Activated naive CD8-positive, alpha-beta T cell treated with anti-CD3 and anti-CD28 coated beads for 36 hours (primary cell): ENCODE measurements at regions not wholly inside any gene's neighbourhood (a gene's known extent, or its start where the extent isn't known, plus 50 kb on each side); places are given as distances from the start of the nearest gene placed in this dataset.

Experiments used
- DNase-seq: peaks from one replicate; pipeline ENCODE4 v3.0.0; 2021
- H3K27ac Mint-ChIP-seq: one replicate; pipeline ENCODE4 v1.8.0; 2022; ENCODE audit warnings: mild to moderate bottlenecking, moderate library complexity, mixed read lengths
- H3K27me3 Mint-ChIP-seq: one replicate; pipeline ENCODE4 v1.8.0; 2022; ENCODE audit warnings: mild to moderate bottlenecking, mixed read lengths
- H3K36me3 Mint-ChIP-seq: one replicate; pipeline ENCODE4 v1.8.0; 2021; ENCODE audit warnings: mild to moderate bottlenecking, mixed read lengths
- H3K4me1 Mint-ChIP-seq: one replicate; pipeline ENCODE4 v1.8.0; 2021; ENCODE audit warnings: mixed read lengths
- H3K4me3 Mint-ChIP-seq: one replicate; pipeline ENCODE4 v1.8.0; 2022; ENCODE audit warnings: mild to moderate bottlenecking, moderate library complexity, mixed read lengths
- H3K9me3 Mint-ChIP-seq: one replicate; pipeline ENCODE4 v1.8.0; 2022; ENCODE audit warnings: mixed read lengths

DNA sequence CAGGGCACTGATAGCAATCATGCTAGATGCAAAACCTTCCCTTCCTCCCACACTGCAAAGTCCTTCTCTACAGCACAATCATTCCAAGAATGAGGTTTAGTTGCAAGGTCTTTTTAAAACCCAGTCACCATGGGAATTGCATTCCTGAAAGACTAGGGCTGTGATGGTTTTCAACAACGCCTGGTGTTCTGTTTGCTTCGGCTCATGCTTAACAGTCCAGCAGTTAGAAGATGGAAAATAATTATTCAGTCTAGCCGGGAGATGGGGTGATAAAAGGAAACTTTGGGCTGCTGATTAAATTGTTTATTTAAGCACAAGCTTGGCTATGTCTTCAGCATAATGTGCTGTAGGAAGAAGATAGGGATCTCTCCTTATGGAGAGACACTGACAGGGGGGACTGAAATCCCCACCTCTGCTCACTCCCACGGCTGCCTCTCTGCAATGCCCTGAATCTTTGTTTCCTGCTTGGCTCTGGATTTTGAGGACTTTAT is 211.4 kb downstream of the MID1IP1 start:
- DNase-seq, result no peak
- Mint-ChIP-seq H3K27ac (no peak overlapping the region), H3K27me3 (no peaks in the 10 kb centered on the region), H3K4me3 (no peak overlapping the region), H3K4me1 (no peaks in the 10 kb centered on the region), H3K36me3 (no peaks in the 10 kb centered on the region), H3K9me3 (no peaks in the 10 kb centered on the region)

- Mint-ChIP-seq H3K4me3 (no peak overlapping the region), H3K36me3 (no peaks in the 10 kb centered on the region), H3K9me3 (no peaks in the 10 kb centered on the region), H3K27ac (no peak overlapping the region), H3K4me1 (no peaks in the 10 kb centered on the region), H3K27me3 (no peaks in the 10 kb centered on the region)
- no peak for DNase-seq
Observed at GRCh38 chrX:39016556-39016955, 215.3 kb downstream of the MID1IP1 start.

DNA sequence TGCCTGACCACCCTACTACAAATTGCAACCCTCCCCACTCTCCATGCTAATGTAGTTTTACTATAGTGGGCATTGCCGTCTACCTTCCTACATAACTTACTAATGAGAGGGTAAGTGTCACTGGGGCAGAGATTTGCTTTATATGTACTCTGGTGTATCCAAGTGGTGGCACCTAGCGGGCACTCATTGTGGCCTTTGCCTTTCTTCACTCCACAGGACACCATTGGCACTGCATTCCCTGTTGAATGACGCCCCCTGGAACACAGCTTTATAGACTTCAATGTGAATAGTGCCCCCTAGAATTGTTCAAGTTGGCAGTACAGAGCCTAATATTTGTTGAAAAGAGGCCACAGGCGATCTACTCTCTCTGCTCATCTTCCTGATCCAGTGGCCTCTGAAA is 215.8 kb downstream of the MID1IP1 start:
- no peaks in the 10 kb centered on the region for H3K9me3 Mint-ChIP-seq
- no peaks in the 10 kb centered on the region for H3K27me3 Mint-ChIP-seq
- DNase-seq, result no peak
- H3K36me3 Mint-ChIP-seq, result no peaks in the 10 kb centered on the region
- H3K4me1 Mint-ChIP-seq, result no peaks in the 10 kb centered on the region
- no peak overlapping the region for H3K4me3 Mint-ChIP-seq
- H3K27ac Mint-ChIP-seq, result no peak overlapping the region

DNA sequence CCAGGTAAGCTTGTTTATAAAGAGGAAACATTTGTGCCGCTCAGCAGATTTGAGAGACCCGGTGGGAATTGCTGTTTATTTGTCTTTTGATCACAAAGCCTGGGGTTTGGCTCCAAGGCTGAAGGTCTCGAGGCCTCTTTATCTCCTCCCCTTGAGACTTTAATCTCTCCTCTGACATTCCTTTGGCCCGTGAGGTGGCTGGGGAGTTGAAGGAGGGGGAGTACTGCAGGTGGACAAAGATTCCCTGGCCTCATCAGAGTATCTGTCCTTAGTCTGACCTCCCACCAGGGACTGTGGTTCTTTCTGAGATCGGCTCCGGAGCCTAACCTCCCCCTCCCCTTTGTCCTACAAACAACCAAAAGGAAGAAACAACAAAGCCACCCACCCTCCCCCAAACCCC is 216.5 kb downstream of the MID1IP1 start:
- Mint-ChIP-seq H3K4me1 (no peaks in the 10 kb centered on the region), H3K27me3 (no peaks in the 10 kb centered on the region), H3K4me3 (no peak overlapping the region), H3K9me3 (no peaks in the 10 kb centered on the region), H3K36me3 (no peaks in the 10 kb centered on the region), H3K27ac (no peak overlapping the region)
- no peak for DNase-seq

GRCh38 chrX:39018541-39018940 is 217.3 kb downstream of the MID1IP1 start:
- Mint-ChIP-seq H3K4me1 (no peaks in the 10 kb centered on the region), H3K36me3 (no peaks in the 10 kb centered on the region), H3K4me3 (no peak overlapping the region), H3K27me3 (no peaks in the 10 kb centered on the region), H3K27ac (no peak overlapping the region), H3K9me3 (no peaks in the 10 kb centered on the region)
- DNase-seq, result no peak

DNA sequence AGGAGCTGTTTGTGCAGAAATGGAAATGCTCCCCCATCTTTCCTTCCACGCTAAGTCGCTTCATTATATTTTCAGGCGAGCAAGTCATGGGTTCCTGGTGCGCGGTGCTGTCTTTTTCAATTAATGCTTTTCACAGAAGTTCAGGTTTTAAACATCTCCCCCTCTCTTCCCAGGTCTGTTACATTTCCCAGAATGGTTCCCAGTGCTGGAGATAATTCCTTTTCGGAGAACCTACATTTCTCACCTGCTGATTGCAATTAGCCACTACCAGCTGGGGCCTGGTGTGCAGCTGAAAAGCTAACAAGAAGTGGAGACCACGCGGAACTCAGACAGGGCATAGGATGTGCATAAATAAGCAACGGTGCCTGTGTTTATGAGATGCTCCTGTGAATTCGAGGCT is 217.8 kb downstream of the MID1IP1 start:
- DNase-seq, result no peak
- Mint-ChIP-seq H3K27me3 (no peaks in the 10 kb centered on the region), H3K9me3 (no peaks in the 10 kb centered on the region), H3K4me3 (no peak overlapping the region), H3K36me3 (no peaks in the 10 kb centered on the region), H3K4me1 (no peaks in the 10 kb centered on the region), H3K27ac (no peak overlapping the region)

DNA sequence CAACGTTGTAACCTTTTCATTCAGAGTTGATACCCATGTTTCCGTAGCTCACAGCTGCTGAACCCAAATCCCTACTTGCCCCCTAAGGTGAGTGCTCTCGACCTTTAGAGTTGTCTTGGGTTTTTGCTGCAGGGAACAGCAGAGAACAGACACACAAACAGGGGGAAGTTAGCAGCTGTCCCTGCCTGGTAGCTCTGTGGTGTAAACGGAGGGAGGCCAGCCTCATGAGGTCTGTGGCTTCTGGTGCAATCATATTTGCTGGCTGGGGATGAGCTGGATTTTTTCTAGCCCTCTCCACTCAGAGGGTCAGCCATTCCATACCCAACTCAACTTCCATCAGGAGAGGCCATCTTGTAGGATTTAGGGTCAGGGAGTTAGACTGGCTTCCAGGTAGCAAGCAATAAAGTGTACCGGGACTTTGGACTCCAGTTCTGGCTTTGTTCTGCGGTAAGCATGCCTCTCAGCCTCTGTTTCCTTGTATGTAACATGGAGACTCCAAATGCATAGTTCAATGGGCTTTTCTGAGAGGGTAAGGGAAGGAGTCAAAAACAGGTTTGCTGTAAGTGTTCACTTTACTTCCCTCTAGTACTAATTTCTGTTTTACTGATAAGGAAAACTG is 218.9 kb downstream of the MID1IP1 start:
- H3K9me3 Mint-ChIP-seq, result no peaks in the 10 kb centered on the region
- no peaks in the 10 kb centered on the region for H3K36me3 Mint-ChIP-seq
- H3K27me3 Mint-ChIP-seq, result no peaks in the 10 kb centered on the region
- H3K27ac Mint-ChIP-seq, result no peak overlapping the region
- no peak for DNase-seq
- H3K4me1 Mint-ChIP-seq, result no peaks in the 10 kb centered on the region
- H3K4me3 Mint-ChIP-seq, result no peak overlapping the region

DNA sequence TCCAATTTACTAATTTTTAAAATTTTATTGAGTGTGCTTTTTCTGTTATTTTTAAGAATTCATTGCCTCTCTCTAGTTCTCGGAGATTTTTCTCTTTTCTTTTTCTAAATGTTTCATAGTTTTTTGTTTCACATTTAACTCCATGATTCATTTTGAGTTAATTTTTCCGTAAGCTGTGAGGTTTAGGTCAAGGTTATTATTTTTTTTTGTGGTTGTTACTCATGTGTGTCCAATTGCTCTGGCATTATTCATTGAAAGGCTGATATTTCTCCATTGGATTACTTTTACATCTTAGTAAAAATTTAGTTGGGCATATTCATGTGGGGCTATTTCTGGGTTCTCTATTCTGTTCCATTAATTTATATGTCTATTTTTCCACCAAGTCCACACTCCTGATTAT is 220.8 kb downstream of the MID1IP1 start:
- H3K27me3 Mint-ChIP-seq, result no peaks in the 10 kb centered on the region
- H3K9me3 Mint-ChIP-seq, result no peaks in the 10 kb centered on the region
- no peak overlapping the region for H3K4me3 Mint-ChIP-seq
- DNase-seq, result no peak
- H3K27ac Mint-ChIP-seq, result no peak overlapping the region
- H3K4me1 Mint-ChIP-seq, result no peaks in the 10 kb centered on the region
- no peaks in the 10 kb centered on the region for H3K36me3 Mint-ChIP-seq

GRCh38 chrX:39029221-39029620 is 228.0 kb downstream of the MID1IP1 start:
- H3K27ac Mint-ChIP-seq, result no peak overlapping the region
- H3K4me3 Mint-ChIP-seq, result no peak overlapping the region
- H3K9me3 Mint-ChIP-seq, result peaks cover 14% of the 10 kb centered on the region
- H3K36me3 Mint-ChIP-seq, result peaks cover 4% of the 10 kb centered on the region
- no peaks in the 10 kb centered on the region for H3K27me3 Mint-ChIP-seq
- no peaks in the 10 kb centered on the region for H3K4me1 Mint-ChIP-seq
- no peak for DNase-seq

DNA sequence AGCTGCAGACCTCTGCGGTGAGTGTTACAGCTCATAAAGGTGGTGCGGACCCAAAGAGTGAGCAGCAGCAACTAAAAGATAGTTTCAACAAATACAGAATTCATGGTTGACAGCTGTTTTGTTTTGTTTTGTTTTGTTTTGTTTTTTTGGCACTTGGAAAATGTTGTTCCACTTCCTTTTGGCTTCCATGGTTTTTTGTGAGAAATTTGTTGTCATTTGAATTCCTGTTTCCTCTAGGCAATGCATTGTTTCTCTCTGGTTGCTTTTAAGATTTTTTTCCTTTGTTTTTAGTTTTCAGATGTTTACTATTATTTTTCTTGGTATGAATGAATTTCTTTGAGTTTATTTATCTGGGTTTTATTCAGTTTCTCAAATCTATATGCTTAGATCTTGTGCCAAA is 229.4 kb downstream of the MID1IP1 start:
- Mint-ChIP-seq H3K27ac (no peak overlapping the region), H3K4me3 (no peak overlapping the region), H3K36me3 (peaks cover 4% of the 10 kb centered on the region), H3K4me1 (no peaks in the 10 kb centered on the region), H3K9me3 (peaks cover 14% of the 10 kb centered on the region), H3K27me3 (no peaks in the 10 kb centered on the region)
- DNase-seq, result no peak

GRCh38 chrX:39039890-39040289 is 238.6 kb downstream of the MID1IP1 start:
- Mint-ChIP-seq H3K36me3 (no peaks in the 10 kb centered on the region), H3K27ac (no peak overlapping the region), H3K4me3 (no peak overlapping the region)

GRCh38 chrX:39043838-39044550 is 242.7 kb downstream of the MID1IP1 start:
- Mint-ChIP-seq H3K27ac (no peak overlapping the region), H3K27me3 (no peaks in the 10 kb centered on the region), H3K36me3 (no peaks in the 10 kb centered on the region), H3K4me1 (no peaks in the 10 kb centered on the region), H3K4me3 (no peak overlapping the region), H3K9me3 (no peaks in the 10 kb centered on the region)
- no peak for DNase-seq

More at GRCh38 chrX:39039890-39040289, 238.6 kb downstream of the MID1IP1 start:
- Mint-ChIP-seq H3K9me3 (no peaks in the 10 kb centered on the region), H3K4me1 (no peaks in the 10 kb centered on the region), H3K27me3 (peaks cover 9% of the 10 kb centered on the region)
- no peak for DNase-seq

- H3K27ac Mint-ChIP-seq, result no peak overlapping the region
- no peaks in the 10 kb centered on the region for H3K4me1 Mint-ChIP-seq
- no peaks in the 10 kb centered on the region for H3K27me3 Mint-ChIP-seq
- no peaks in the 10 kb centered on the region for H3K36me3 Mint-ChIP-seq
- DNase-seq, result no peak
- no peaks in the 10 kb centered on the region for H3K9me3 Mint-ChIP-seq
- no peak overlapping the region for H3K4me3 Mint-ChIP-seq
Observed at GRCh38 chrX:39047174-39047573, 245.9 kb downstream of the MID1IP1 start.

DNA sequence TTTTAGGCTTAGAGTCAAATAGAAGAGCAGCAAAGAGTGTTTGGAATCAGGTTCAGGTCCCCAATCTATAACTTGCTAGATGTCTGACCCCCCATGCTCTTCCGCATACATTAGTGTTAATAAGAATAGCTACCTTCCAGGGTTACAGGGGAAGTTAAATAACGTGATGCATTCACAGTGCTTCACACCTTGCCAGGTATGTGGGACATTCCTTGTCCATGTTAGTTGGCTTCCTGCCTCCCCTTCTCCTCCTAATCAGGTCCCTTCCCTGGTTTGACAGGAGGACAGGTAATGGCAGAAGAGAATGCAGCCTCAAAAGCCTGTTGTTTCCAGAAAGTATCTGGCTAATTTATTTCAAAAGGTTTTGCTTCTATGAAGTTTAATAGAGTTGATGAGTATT is 248.7 kb downstream of the MID1IP1 start:
- Mint-ChIP-seq H3K4me3 (no peak overlapping the region), H3K4me1 (no peaks in the 10 kb centered on the region), H3K27ac (no peak overlapping the region), H3K9me3 (no peaks in the 10 kb centered on the region), H3K36me3 (no peaks in the 10 kb centered on the region), H3K27me3 (no peaks in the 10 kb centered on the region)
- DNase-seq, result no peak

DNA sequence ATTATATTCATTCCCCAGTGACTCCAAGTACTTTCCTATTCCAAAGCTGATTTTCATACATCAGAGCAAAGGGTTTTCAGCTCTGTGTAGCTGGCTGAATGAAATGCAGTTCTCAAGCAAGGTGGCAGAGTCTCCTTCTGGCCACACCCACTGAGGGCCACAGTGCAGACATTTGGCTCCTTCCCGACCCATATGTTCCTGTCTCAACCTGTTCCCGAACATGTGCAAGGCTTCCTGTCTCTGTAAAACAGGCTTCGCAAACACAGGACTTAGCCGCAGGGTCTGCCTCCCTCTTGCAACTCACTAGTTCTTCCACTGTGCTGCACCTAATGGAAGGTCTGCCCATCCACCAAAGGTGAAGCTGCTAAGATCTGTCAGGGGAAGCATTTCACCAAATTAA is 249.2 kb downstream of the MID1IP1 start:
- Mint-ChIP-seq H3K9me3 (no peaks in the 10 kb centered on the region), H3K4me3 (no peak overlapping the region), H3K4me1 (no peaks in the 10 kb centered on the region), H3K27me3 (no peaks in the 10 kb centered on the region), H3K36me3 (no peaks in the 10 kb centered on the region), H3K27ac (no peak overlapping the region)
- DNase-seq, result no peak

DNA sequence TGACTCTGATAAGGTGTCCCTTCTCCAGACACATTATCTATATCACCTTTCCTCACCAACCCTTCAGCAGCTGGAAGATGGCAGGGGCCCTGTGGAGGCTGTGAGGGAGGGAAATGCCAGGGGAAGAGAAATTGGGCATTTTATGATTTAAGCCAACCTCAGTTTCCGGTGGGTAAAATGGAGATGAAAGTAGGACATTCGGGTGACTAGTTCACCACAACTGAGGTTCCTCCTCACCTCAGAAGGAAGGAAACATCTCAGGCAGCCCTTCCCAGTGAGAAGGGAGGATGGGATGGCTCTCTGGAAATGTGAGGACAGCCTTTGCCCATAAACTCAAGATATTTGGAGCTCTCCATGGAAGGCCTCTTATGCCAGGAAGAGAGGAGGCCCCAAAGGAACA is 251.5 kb downstream of the MID1IP1 start:
- H3K27ac Mint-ChIP-seq, result peak overlapping the region; percentile 56
- H3K4me3 Mint-ChIP-seq, result no peak overlapping the region
- H3K9me3 Mint-ChIP-seq, result no peaks in the 10 kb centered on the region
- no peaks in the 10 kb centered on the region for H3K36me3 Mint-ChIP-seq
- DNase-seq, result no peak
- no peaks in the 10 kb centered on the region for H3K4me1 Mint-ChIP-seq
- no peaks in the 10 kb centered on the region for H3K27me3 Mint-ChIP-seq
